Central memory CD8-positive, alpha-beta T cell (primary cell): ENCODE measurements at regions not wholly inside any gene's neighbourhood (a gene's known extent, or its start where the extent isn't known, plus 50 kb on each side); places are given as distances from the start of the nearest gene placed in this dataset.

Experiments used
- ATAC-seq: fragments of 150-1000 bp; cut with Tn5 transposase; replicated peaks from 2 replicates; pipeline ENCODE4 v1.10.0; 2022; ENCODE audit warnings: mild to moderate bottlenecking, moderate FRiP score, moderate number of reproducible peaks; ENCODE audit not compliant: poor library complexity, severe bottlenecking; ENCODE audit errors: extremely low read depth
- DNase-seq, 2 donors: peaks; one replicate each; pipeline ENCODE4 v3.0.0; 2021; ENCODE audit warnings: low spot score in 2 of 2
- H3K27ac Mint-ChIP-seq: one replicate; pipeline ENCODE4 v1.8.0; 2022; ENCODE audit warnings: low read depth, mild to moderate bottlenecking, moderate library complexity, mixed read lengths
- H3K27me3 Mint-ChIP-seq: one replicate; pipeline ENCODE4 v1.8.0; 2022; ENCODE audit warnings: mixed read lengths
- H3K36me3 Mint-ChIP-seq: one replicate; pipeline ENCODE4 v1.8.0; 2022; ENCODE audit warnings: mild to moderate bottlenecking, moderate library complexity, mixed read lengths; ENCODE audit not compliant: insufficient read depth
- H3K4me1 Mint-ChIP-seq: one replicate; pipeline ENCODE4 v1.8.0; 2022; ENCODE audit warnings: mixed read lengths
- H3K4me3 Mint-ChIP-seq: one replicate; pipeline ENCODE4 v1.8.0; 2022; ENCODE audit warnings: mild to moderate bottlenecking, moderate library complexity, mixed read lengths
- H3K9me3 Mint-ChIP-seq: one replicate; pipeline ENCODE4 v1.8.0; 2022; ENCODE audit warnings: mixed read lengths

DNA sequence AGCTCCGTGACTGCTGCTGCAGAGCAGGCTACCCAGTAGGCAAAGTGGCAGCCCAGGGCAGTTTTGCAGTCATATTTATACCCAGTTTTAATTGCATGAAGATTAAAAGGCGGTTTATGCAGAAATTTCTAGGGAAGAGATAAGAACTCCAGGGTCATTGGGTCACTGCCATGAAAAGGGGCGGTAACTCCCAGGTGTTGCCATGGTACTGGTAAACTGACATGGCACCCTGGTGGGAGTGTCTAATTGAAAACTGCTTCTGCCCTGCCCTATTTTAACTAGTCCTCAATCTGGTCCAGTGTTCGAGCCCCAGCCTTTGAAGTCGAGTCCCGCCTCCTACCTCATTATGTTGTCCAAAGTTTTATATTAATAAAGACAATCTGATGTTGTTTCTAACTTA, 75.0 kb upstream of the FUCA2 start:
- ATAC-seq, result no peak
- DNase-seq, result no peak
- peaks cover 1% of the 10 kb centered on the region for H3K36me3 Mint-ChIP-seq
- no peaks in the 10 kb centered on the region for H3K9me3 Mint-ChIP-seq
- H3K4me3 Mint-ChIP-seq, result no peak overlapping the region
- H3K27me3 Mint-ChIP-seq, result no peaks in the 10 kb centered on the region
- H3K4me1 Mint-ChIP-seq, result peaks cover 47% of the 10 kb centered on the region
- H3K27ac Mint-ChIP-seq, result no peak overlapping the region

GRCh38 chr6:143585716-143586115, 74.2 kb upstream of the FUCA2 start:
- Mint-ChIP-seq H3K27ac (no peak overlapping the region), H3K4me1 (peaks cover 55% of the 10 kb centered on the region), H3K4me3 (no peak overlapping the region), H3K9me3 (no peaks in the 10 kb centered on the region), H3K27me3 (no peaks in the 10 kb centered on the region), H3K36me3 (peaks cover 1% of the 10 kb centered on the region)
- ATAC-seq (no peak), DNase-seq (no peak)

GRCh38 chr6:143585241-143585640, 73.7 kb upstream of the FUCA2 start:
- Mint-ChIP-seq H3K4me1 (peaks cover 59% of the 10 kb centered on the region), H3K4me3 (no peak overlapping the region)

GRCh38 chr6:143583542-143584327, 72.2 kb upstream of the FUCA2 start:
- ATAC-seq (no peak), DNase-seq (no peak)
- Mint-ChIP-seq H3K4me1 (peaks cover 60% of the 10 kb centered on the region), H3K4me3 (no peak overlapping the region), H3K27me3 (no peaks in the 10 kb centered on the region), H3K27ac (no peak overlapping the region), H3K36me3 (peaks cover 7% of the 10 kb centered on the region), H3K9me3 (no peaks in the 10 kb centered on the region)

More at GRCh38 chr6:143585241-143585640, 73.7 kb upstream of the FUCA2 start:
- Mint-ChIP-seq H3K9me3 (no peaks in the 10 kb centered on the region), H3K27ac (no peak overlapping the region), H3K27me3 (no peaks in the 10 kb centered on the region), H3K36me3 (peaks cover 1% of the 10 kb centered on the region)
- DNase-seq (no peak), ATAC-seq (no peak)

DNA sequence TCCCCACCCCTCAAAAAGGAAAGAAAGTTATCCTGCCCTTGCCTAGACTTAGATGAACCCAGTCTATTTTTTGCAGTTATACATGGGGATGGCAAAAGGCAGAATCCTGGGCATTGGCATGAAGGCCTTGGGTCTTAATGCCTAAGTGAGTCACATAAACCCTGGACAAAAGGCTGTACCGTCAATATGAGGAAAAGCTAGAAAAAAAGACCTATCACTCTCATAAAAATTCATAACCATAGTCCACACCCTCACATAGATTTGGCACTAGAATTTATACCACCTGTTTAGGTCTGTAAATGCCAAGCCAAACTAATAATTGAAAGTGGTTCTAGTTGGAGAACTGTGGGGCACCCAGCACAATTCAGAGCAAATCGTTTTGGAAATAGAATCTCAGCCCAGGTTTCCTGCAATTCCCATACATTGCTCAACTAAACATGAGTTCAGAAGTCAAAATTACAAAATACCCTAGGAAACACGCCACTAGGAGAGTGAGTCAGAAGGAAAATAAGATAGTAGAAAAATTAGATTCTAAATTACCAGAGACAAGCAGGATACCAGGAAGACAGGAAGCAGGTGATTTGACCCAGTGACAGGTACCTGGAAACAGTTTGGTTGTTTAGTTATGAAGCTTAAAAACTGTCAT, 70.4 kb upstream of the FUCA2 start:
- ATAC-seq, result no peak
- H3K4me1 Mint-ChIP-seq, result peaks cover 67% of the 10 kb centered on the region
- H3K27ac Mint-ChIP-seq, result peak overlapping the region; percentile 20
- H3K36me3 Mint-ChIP-seq, result peaks cover 9% of the 10 kb centered on the region
- no peak overlapping the region for H3K4me3 Mint-ChIP-seq
- no peaks in the 10 kb centered on the region for H3K9me3 Mint-ChIP-seq
- no peak for DNase-seq
- no peaks in the 10 kb centered on the region for H3K27me3 Mint-ChIP-seq

- Mint-ChIP-seq H3K36me3 (peaks cover 11% of the 10 kb centered on the region), H3K4me3 (no peak overlapping the region), H3K9me3 (no peaks in the 10 kb centered on the region), H3K4me1 (peaks cover 51% of the 10 kb centered on the region), H3K27me3 (no peaks in the 10 kb centered on the region), H3K27ac (peak overlapping the region; percentile 77)
- DNase-seq (no peak), ATAC-seq (no peak)
Measured at GRCh38 chr6:143579703-143580102, 68.2 kb upstream of the FUCA2 start.

DNA sequence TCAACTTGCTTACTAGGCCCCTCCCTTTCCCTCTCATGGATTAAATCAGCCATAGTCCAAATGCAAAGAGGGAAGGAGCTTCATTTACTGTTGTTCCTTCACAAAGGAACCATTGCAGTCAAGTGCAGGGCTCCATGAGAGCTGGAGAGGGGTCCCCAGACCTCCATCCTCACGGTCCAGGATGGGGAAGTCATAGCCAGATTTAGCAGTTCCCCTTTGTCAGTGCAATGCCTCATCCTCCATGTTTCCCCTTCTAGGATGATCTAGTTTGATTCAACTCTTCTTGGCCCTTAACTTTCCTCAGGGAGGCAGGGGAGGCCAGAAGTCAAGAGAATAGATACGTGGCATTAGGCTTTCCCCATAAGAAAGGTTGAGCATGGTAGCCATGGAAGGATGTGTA, 66.5 kb upstream of the FUCA2 start:
- Mint-ChIP-seq H3K36me3 (peaks cover 9% of the 10 kb centered on the region), H3K4me1 (peaks cover 44% of the 10 kb centered on the region), H3K27ac (peak overlapping the region; percentile 77), H3K9me3 (no peaks in the 10 kb centered on the region), H3K27me3 (no peaks in the 10 kb centered on the region), H3K4me3 (no peak overlapping the region)
- DNase-seq, result no peak
- no peak for ATAC-seq

DNA sequence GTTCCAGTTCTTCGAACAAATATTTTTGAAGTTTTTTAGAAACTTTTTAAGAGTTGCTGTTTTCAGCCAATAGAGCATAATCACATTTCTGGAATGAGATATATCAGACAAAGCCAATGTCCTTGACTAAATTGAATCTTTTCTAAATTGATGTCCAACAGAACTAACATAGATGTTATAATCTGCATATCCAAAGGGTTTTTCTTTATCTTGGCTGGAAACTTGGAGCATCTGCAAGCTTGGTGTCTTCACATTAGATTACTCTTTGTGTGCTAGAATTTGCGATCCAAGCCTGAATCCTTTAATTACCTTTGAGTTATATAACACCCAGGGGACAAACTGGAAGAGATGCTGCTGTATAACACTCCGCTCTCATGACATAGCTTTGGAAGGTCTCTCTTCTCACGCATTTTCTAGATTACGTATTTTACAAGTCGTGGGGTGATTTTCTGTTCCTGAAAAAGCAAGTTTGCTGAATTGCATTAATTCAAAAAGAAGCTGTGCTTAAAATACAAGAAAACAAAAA, 64.4 kb upstream of the FUCA2 start:
- no peak for DNase-seq
- H3K27ac Mint-ChIP-seq, result no peak overlapping the region
- no peaks in the 10 kb centered on the region for H3K27me3 Mint-ChIP-seq
- no peaks in the 10 kb centered on the region for H3K9me3 Mint-ChIP-seq
- no peak overlapping the region for H3K4me3 Mint-ChIP-seq
- ATAC-seq, result no peak
- H3K36me3 Mint-ChIP-seq, result peaks cover 9% of the 10 kb centered on the region
- H3K4me1 Mint-ChIP-seq, result peaks cover 33% of the 10 kb centered on the region

DNA sequence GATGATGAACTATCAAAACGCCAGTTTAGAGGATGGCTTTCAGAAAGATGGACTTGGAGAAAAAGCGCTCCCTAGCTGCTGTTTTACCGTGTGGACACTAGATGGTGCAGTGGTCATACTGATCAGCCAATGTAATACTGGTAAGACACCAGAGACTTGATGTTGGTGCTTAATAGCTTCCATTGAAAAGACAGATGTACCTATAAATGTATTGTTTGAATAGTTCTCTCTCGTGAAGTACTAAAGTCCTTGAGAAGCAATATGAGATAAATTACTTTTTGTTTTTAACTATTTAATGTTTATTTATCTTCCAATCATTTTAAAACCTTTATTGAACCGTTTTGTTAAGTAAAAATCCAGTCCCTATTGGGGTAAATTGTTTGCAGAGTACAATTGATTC, 63.9 kb upstream of the FUCA2 start:
- H3K4me3 Mint-ChIP-seq, result no peak overlapping the region
- no peaks in the 10 kb centered on the region for H3K27me3 Mint-ChIP-seq
- DNase-seq (peak in 1 of 2 donors; percentile 52), ATAC-seq (peak; percentile 90)
- peaks cover 31% of the 10 kb centered on the region for H3K4me1 Mint-ChIP-seq
- H3K9me3 Mint-ChIP-seq, result no peaks in the 10 kb centered on the region
- H3K27ac Mint-ChIP-seq, result no peak overlapping the region
- H3K36me3 Mint-ChIP-seq, result peaks cover 11% of the 10 kb centered on the region

- DNase-seq (no peak), ATAC-seq (no peak)
- Mint-ChIP-seq H3K9me3 (no peaks in the 10 kb centered on the region), H3K27me3 (no peaks in the 10 kb centered on the region), H3K4me1 (peaks cover 56% of the 10 kb centered on the region), H3K4me3 (no peak overlapping the region), H3K27ac (peak overlapping the region; percentile 59), H3K36me3 (peaks cover 10% of the 10 kb centered on the region)
Measured at GRCh38 chr6:143570147-143570853, 58.8 kb upstream of the FUCA2 start.

DNA sequence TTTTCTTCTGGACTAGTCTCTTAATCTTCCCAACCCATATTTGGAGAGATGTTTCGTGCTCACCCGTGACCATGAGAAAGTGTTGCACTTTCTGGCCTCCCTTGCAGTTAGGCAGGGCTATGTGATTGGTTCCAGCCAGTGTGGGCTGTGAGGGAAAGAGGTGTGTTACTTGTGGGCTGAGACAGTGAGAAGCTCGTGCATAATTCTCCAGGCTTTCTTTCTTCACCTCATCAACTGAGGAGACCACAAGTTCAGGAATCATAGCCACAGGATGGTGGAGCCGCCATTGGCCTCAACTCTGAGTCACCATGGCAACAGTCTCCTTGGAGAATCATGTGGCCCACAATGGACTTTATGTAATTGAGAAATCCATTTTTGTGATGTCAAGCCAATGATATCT, 57.5 kb upstream of the FUCA2 start:
- Mint-ChIP-seq H3K4me1 (peaks cover 56% of the 10 kb centered on the region), H3K36me3 (peaks cover 12% of the 10 kb centered on the region), H3K4me3 (peak overlapping the region; percentile 26), H3K9me3 (no peaks in the 10 kb centered on the region), H3K27me3 (no peaks in the 10 kb centered on the region), H3K27ac (peak overlapping the region; percentile 17)
- DNase-seq (no peak), ATAC-seq (peak; percentile 42)

- peaks cover 15% of the 10 kb centered on the region for H3K36me3 Mint-ChIP-seq
- H3K4me1 Mint-ChIP-seq, result peaks cover 70% of the 10 kb centered on the region
- no peak for DNase-seq
- H3K27me3 Mint-ChIP-seq, result no peaks in the 10 kb centered on the region
- H3K4me3 Mint-ChIP-seq, result no peak overlapping the region
- no peaks in the 10 kb centered on the region for H3K9me3 Mint-ChIP-seq
- H3K27ac Mint-ChIP-seq, result peak overlapping the region; percentile 71
- no peak for ATAC-seq
Measured at GRCh38 chr6:143564484-143565017, 53.0 kb upstream of the FUCA2 start.
